Endothelial cell of umbilical vein (primary cell): ENCODE measurements at regions not wholly inside any gene's neighbourhood (a gene's known extent, or its start where the extent isn't known, plus 50 kb on each side); places are given as distances from the start of the nearest gene placed in this dataset.

ENCODE experiments used
- EZH2 ChIP-seq: IDR thresholded peaks from 2 replicates; pipeline ENCODE4 v1.6.1; 2012; ENCODE audit warnings: borderline replicate concordance, low read depth, mild to moderate bottlenecking, moderate library complexity, low read length, inconsistent platforms; ENCODE audit not compliant: severe bottlenecking
- MAX ChIP-seq: IDR thresholded peaks from 2 replicates; pipeline ENCODE4 v1.6.1; 2011; ENCODE audit not compliant: insufficient read depth, insufficient read length
- MYC ChIP-seq: IDR thresholded peaks from one replicate; pipeline ENCODE4 v1.6.1; 2011; ENCODE audit warnings: mild to moderate bottlenecking, low read depth, low read length
- POLR2A ChIP-seq: IDR thresholded peaks from 2 replicates; pipeline ENCODE4 v1.6.1; 2012; ENCODE audit warnings: low read depth, mild to moderate bottlenecking, control low read depth, low read length
- POLR2AphosphoS5 ChIP-seq: IDR thresholded peaks from 2 replicates; pipeline ENCODE4 v1.6.1; 2012; ENCODE audit warnings: low read depth, mild to moderate bottlenecking, control low read depth, low read length, moderate library complexity; ENCODE audit not compliant: insufficient read depth
- TF ChIP-seq, protein P1 (sequence below), 2 donors: IDR thresholded peaks; 1 replicate in 1 of 2; 2 replicates in 1 of 2; pipeline ENCODE4 v1.5.1; 2011; ENCODE audit warnings: low read length in 2 of 2, mild to moderate bottlenecking in 2 of 2, moderate library complexity in 2 of 2, control low read depth in 1 of 2, inconsistent platforms in 1 of 2, low read depth in 1 of 2; ENCODE audit not compliant: insufficient read depth in 1 of 2; ENCODE audit errors: extremely low read depth in 1 of 2

DNA sequence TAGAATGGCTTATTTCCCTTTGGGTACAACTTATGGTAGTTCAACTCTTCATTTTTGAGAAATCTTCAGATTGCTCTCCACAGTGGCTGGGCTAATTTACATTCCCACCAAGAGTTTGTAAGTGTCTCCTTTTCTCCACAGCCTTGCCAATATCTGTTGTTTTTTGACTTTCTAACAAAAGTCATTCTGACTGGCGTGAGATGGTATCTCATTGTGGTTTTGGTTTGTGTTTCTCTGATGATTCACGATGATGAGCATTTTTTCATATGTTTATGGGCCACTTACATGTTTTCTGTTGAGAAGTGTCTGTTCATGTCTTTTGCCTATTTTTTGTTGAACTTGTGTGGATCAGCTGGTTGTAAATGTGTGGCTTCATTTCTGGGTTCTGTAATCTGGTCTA is 871.0 kb downstream of the EPHA4 start:
- TF ChIP-seq MAX (no peak), POLR2A (no peak), EZH2 (no peak), POLR2AphosphoS5 (no peak), MYC (no peak)
- TF ChIP-seq, protein P1, sequence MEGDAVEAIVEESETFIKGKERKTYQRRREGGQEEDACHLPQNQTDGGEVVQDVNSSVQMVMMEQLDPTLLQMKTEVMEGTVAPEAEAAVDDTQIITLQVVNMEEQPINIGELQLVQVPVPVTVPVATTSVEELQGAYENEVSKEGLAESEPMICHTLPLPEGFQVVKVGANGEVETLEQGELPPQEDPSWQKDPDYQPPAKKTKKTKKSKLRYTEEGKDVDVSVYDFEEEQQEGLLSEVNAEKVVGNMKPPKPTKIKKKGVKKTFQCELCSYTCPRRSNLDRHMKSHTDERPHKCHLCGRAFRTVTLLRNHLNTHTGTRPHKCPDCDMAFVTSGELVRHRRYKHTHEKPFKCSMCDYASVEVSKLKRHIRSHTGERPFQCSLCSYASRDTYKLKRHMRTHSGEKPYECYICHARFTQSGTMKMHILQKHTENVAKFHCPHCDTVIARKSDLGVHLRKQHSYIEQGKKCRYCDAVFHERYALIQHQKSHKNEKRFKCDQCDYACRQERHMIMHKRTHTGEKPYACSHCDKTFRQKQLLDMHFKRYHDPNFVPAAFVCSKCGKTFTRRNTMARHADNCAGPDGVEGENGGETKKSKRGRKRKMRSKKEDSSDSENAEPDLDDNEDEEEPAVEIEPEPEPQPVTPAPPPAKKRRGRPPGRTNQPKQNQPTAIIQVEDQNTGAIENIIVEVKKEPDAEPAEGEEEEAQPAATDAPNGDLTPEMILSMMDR (IDR thresholded peaks at IDR 0.05; ENCODE audit: extremely low read depth in 1 of 2, insufficient read depth in 1 of 2, low read depth in 1 of 2, low read length in 2 of 2) = no peak
